Prostate gland (tissue), 2 donors: ENCODE measurements at regions not wholly inside any gene's neighbourhood (a gene's known extent, or its start where the extent isn't known, plus 50 kb on each side); places are given as distances from the start of the nearest gene placed in this dataset.

Experiments
- DNase-seq: peaks from one replicate; pipeline ENCODE4 v3.0.0-alpha.2; 2019; ENCODE audit warnings: low spot score
- H3K27ac ChIP-seq, 2 donors: fragments of 200-600 bp; sonication (generic); 2 replicates each; pipeline ENCODE4 v1.5.1; 2017 to 2019
- H3K27me3 ChIP-seq: fragments of 200-600 bp; sonication (generic); replicated peaks from 2 replicates; pipeline ENCODE4 v1.5.1; 2019; ENCODE audit not compliant: insufficient read depth
- H3K36me3 ChIP-seq, 2 donors: fragments of 200-600 bp; sonication (generic); 1 replicate in 1 of 2; 2 replicates in 1 of 2; pipeline versions ENCODE4 v1.5.1 to v1.8.1; 2017 to 2019
- H3K4me1 ChIP-seq: fragments of 200-600 bp; sonication (generic); replicated peaks from 2 replicates; pipeline ENCODE4 v1.5.1; 2019
- H3K4me3 ChIP-seq, 2 donors: fragments of 200-600 bp; sonication (generic); 2 replicates each; pipeline ENCODE4 v1.5.1; 2017 to 2019
- H3K9me3 ChIP-seq: fragments of 200-600 bp; sonication (generic); 2 replicates; pipeline ENCODE4 v1.5.1; 2017
- CTCF ChIP-seq, 4 experiments: fragments of 200-600 bp in 2 of 4; fragments of 450-650 bp in 2 of 4; sonication (generic) in 2 of 4; IDR thresholded peaks; 1 replicate in 3 of 4; 2 replicates in 1 of 4; pipeline ENCODE4 v1.5.1; 2016 to 2019; ENCODE audit warnings: antibody characterized with exemption in 4 of 4, mild to moderate bottlenecking in 2 of 4, moderate library complexity in 2 of 4
- POLR2A ChIP-seq: fragments of 450-650 bp; IDR thresholded peaks from one replicate; pipeline ENCODE4 v1.6.1; 2016; ENCODE audit warnings: antibody characterized with exemption, mild to moderate bottlenecking
- POLR2AphosphoS5 ChIP-seq: sonication (generic); formaldehyde crosslinking; IDR thresholded peaks from one replicate; pipeline ENCODE4 v1.6.1; 2017; ENCODE audit warnings: antibody characterized with exemption
- WGBS: methylation state at CpG from one replicate; pipeline ENCODE4 v1.1.5; 2018; 5-methylcytosine and 5-hydroxymethylcytosine counted together
- intact Hi-C: fragments of 100-400 bp; cut with DNase I; formaldehyde crosslinking; loops from one replicate; pipeline ENCODE4 v1.14.2; 2022

- no peaks in the 10 kb centered on the region for H3K27me3 ChIP-seq
- no peaks in the 10 kb centered on the region for H3K36me3 ChIP-seq
- WGBS, result 85% methylated on average over 2 of the region's 2 CpGs
- no peak overlapping the region for H3K4me3 ChIP-seq
- intact Hi-C loops, result no loop called here
- no peak overlapping the region for H3K27ac ChIP-seq
- TF ChIP-seq CTCF (IDR thresholded peaks at IDR 0.05) (no peak), POLR2AphosphoS5 (no peak), POLR2A (no peak)
- no peak for DNase-seq
- H3K4me1 ChIP-seq, result no peaks in the 10 kb centered on the region
- no peaks in the 10 kb centered on the region for H3K9me3 ChIP-seq
Observed at GRCh38 chr13:72218966-72219365, 352.0 kb upstream of the DACH1 start.

- Histone ChIP-seq H3K27ac (no peak overlapping the region), H3K36me3 (no peaks in the 10 kb centered on the region), H3K27me3 (no peaks in the 10 kb centered on the region), H3K9me3 (no peaks in the 10 kb centered on the region), H3K4me3 (no peak overlapping the region), H3K4me1 (no peaks in the 10 kb centered on the region)
- intact Hi-C loops, result no loop called here
- TF ChIP-seq CTCF (IDR thresholded peaks at IDR 0.05) (no peak), POLR2AphosphoS5 (no peak), POLR2A (no peak)
- 87% methylated on average over 2 of the region's 2 CpGs for WGBS
- DNase-seq, result no peak
Observed at GRCh38 chr13:72217142-72217541, 350.1 kb upstream of the DACH1 start.

- H3K27me3 ChIP-seq, result no peaks in the 10 kb centered on the region
- no peak overlapping the region for H3K4me3 ChIP-seq
- no peaks in the 10 kb centered on the region for H3K36me3 ChIP-seq
- H3K4me1 ChIP-seq, result no peaks in the 10 kb centered on the region
- intact Hi-C loops, result no loop called here
- no peak for TF ChIP-seq CTCF (IDR thresholded peaks at IDR 0.05)
- TF ChIP-seq POLR2AphosphoS5, result no peak
- TF ChIP-seq POLR2A, result no peak
- no peak for DNase-seq
- H3K9me3 ChIP-seq, result no peaks in the 10 kb centered on the region
- H3K27ac ChIP-seq, result no peak overlapping the region
Observed at GRCh38 chr13:72208112-72208645, 341.2 kb upstream of the DACH1 start.

- Histone ChIP-seq H3K27ac (no peak overlapping the region), H3K4me1 (no peaks in the 10 kb centered on the region), H3K27me3 (no peaks in the 10 kb centered on the region), H3K4me3 (no peak overlapping the region), H3K9me3 (no peaks in the 10 kb centered on the region), H3K36me3 (no peaks in the 10 kb centered on the region)
- TF ChIP-seq CTCF (IDR thresholded peaks at IDR 0.05) (no peak), POLR2A (no peak), POLR2AphosphoS5 (no peak)
- no peak for DNase-seq
- WGBS, result 74% methylated on average over 1 of the region's 1 CpG
- intact Hi-C loops, result no loop called here
Observed at GRCh38 chr13:72205773-72206172, 338.8 kb upstream of the DACH1 start.

- Histone ChIP-seq H3K4me1 (no peaks in the 10 kb centered on the region), H3K9me3 (no peaks in the 10 kb centered on the region), H3K27me3 (no peaks in the 10 kb centered on the region), H3K36me3 (no peaks in the 10 kb centered on the region), H3K27ac (no peak overlapping the region), H3K4me3 (no peak overlapping the region)
- 75% methylated on average over 2 of the region's 2 CpGs for WGBS
- intact Hi-C loops, result no loop called here
- no peak for TF ChIP-seq POLR2AphosphoS5
- TF ChIP-seq POLR2A, result no peak
- TF ChIP-seq CTCF (IDR thresholded peaks at IDR 0.05), result no peak
- DNase-seq, result no peak
Observed at GRCh38 chr13:72204291-72204690, 337.3 kb upstream of the DACH1 start.
